Suprapubic skin (tissue), 4 donors: ENCODE measurements at regions not wholly inside any gene's neighbourhood (a gene's known extent, or its start where the extent isn't known, plus 50 kb on each side); places are given as distances from the start of the nearest gene placed in this dataset.

ENCODE experiments used
- CTCF ChIP-seq, 2 donors: fragments of 200-600 bp in 1 of 2; fragments of 450-650 bp in 1 of 2; sonication (generic) in 1 of 2; IDR thresholded peaks; one replicate each; pipeline ENCODE4 v1.5.1; 2016 to 2019; ENCODE audit warnings: antibody characterized with exemption in 2 of 2, mild to moderate bottlenecking in 1 of 2, moderate library complexity in 1 of 2
- EP300 ChIP-seq: sonication (generic); formaldehyde crosslinking; IDR thresholded peaks from one replicate; pipeline ENCODE4 v1.6.1; 2017; ENCODE audit warnings: antibody characterized with exemption
- POLR2A ChIP-seq, 2 donors: fragments of 450-650 bp; IDR thresholded peaks; one replicate each; pipeline ENCODE4 v1.6.1; 2017; ENCODE audit warnings: antibody characterized with exemption in 2 of 2, mild to moderate bottlenecking in 2 of 2, moderate library complexity in 2 of 2
- POLR2AphosphoS5 ChIP-seq, 3 donors: sonication (generic); formaldehyde crosslinking; IDR thresholded peaks; one replicate each; pipeline ENCODE4 v1.6.1; 2017; ENCODE audit warnings: antibody characterized with exemption in 3 of 3

DNA sequence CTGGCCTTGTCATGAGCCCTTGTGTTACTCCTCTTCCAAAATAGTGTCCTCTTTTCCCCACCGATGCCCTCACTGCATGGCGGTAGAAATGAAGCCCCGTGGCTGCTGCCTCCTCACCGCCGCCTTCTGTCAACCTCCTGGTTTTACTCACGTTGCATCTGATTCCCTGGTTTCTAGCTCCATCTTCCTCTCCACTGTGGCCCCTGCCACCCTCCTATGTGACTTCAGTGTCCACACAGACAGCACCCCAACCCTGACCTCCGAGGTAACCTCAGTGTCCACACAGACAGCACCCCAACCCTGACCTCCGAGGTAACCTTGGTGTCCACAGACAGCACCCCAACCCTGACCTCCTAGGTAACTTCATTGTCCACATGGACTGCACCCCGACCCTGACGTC lies 122.8 kb upstream of the THBS2 start:
- TF ChIP-seq POLR2A (IDR thresholded peaks at IDR 0.05): no peak
- TF ChIP-seq CTCF (IDR thresholded peaks at IDR 0.05): no peak
- no peak for TF ChIP-seq EP300
- no peak for TF ChIP-seq POLR2AphosphoS5 (IDR thresholded peaks at IDR 0.05)
